ENCODE measurements at regions not wholly inside any gene's neighbourhood (a gene's known extent, or its start where the extent isn't known, plus 50 kb on each side); places are given as distances from the start of the nearest gene placed in this dataset.

DNA sequence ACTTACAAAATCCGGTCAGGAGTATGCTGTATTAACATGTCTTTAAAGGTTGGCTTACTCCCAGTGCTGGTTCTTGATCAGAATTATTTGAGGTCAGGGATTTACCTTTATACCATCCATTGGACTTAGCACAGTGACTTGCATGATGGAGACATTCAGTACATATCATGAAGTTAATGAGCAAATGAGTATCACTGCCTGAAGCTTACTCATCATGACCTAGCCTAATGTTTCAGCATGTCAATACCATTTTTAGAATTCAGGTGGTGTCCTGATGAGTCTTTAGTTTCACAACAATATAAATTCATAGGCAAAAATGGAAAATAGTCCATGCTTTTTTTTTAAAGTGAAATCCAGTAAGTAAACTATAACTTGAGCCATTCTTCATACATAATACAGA is 226.0 kb upstream of the C9orf72 start:
- FAIRE-seq (no peak), DNase-seq (ENCODE audit: low read depth in 1 of 2, low spot score in 2 of 2) (no peak)
- no peak overlapping the region for H4K8ac ChIP-seq (ENCODE audit: extremely low read depth, insufficient read depth, low read length)
- H2AFZ ChIP-seq (ENCODE audit: low read length), result no peak overlapping the region
- no peaks in the 10 kb centered on the region for H3K79me1 ChIP-seq (ENCODE audit: low read depth, low read length)
- H4K20me1 ChIP-seq (replicated peaks in 1 of 2; ENCODE audit: control insufficient read depth in 1 of 2, insufficient read depth in 2 of 2, low read length in 2 of 2), result no peaks in the 10 kb centered on the region
- POLR2A ChIA-PET (ENCODE audit: partially characterized antibody), result no interaction called here
- H2AK5ac ChIP-seq (ENCODE audit: low read depth, low read length), result no peak overlapping the region
- no peak overlapping the region for H2BK15ac ChIP-seq (ENCODE audit: low read length)
- H3K27me3 ChIP-seq (replicated peaks in 1 of 4; ENCODE audit: control insufficient read depth in 3 of 4, extremely low read depth in 1 of 4, insufficient read depth in 3 of 4, low read length in 3 of 4), result no peaks in the 10 kb centered on the region
- H3K4me2 ChIP-seq (ENCODE audit: insufficient read depth in 1 of 2, low read depth in 2 of 2, low read length in 2 of 2), result no peak overlapping the region
- no peak for TF ChIP-seq SAP30 (IDR thresholded peaks at IDR 0.05; ENCODE audit: insufficient read depth, insufficient replicate concordance, low read length)
- TF ChIP-seq MAFK (IDR thresholded peaks at IDR 0.05; ENCODE audit: low read depth, low read length), result no peak
- TF ChIP-seq EZH2 (IDR thresholded peaks at IDR 0.05; ENCODE audit: low read depth, low read length, severe bottlenecking), result no peak
- no peak for TF ChIP-seq CHD2 (IDR thresholded peaks at IDR 0.05; ENCODE audit: low read length)
- no peak for TF ChIP-seq SUZ12 (IDR thresholded peaks at IDR 0.05; ENCODE audit: low read length)
- TF ChIP-seq SRF (IDR thresholded peaks at IDR 0.05; ENCODE audit: low read depth, low read length), result no peak
- TF ChIP-seq CHD1 (IDR thresholded peaks at IDR 0.05; ENCODE audit: low read depth, low read length), result no peak
- TF ChIP-seq RBBP5 (IDR thresholded peaks at IDR 0.05; ENCODE audit: borderline replicate concordance, low read depth, low read length), result no peak
- TF ChIP-seq ATF3 (IDR thresholded peaks at IDR 0.05; ENCODE audit: insufficient read depth, low read depth, low read length), result no peak
- no peak overlapping the region for H3K18ac ChIP-seq (ENCODE audit: extremely low read depth, low read length)
- no peak overlapping the region for H2BK12ac ChIP-seq (ENCODE audit: low read depth, low read length)
- no peaks in the 10 kb centered on the region for H3K4me1 ChIP-seq (replicated peaks in 1 of 4; ENCODE audit: control insufficient read depth in 3 of 4, insufficient read depth in 4 of 4, low read length in 3 of 4)
- no peaks in the 10 kb centered on the region for H3K9me3 ChIP-seq (ENCODE audit: insufficient read depth in 2 of 2, low read depth in 1 of 2, low read length in 1 of 2)
- CTCF ChIA-PET (ENCODE audit: partially characterized antibody), result interaction anchor here (0.7 to 2.0 kb wide), 5 partner anchors 9 to 72 kb away, joined by 3 to 6 read pairs (median 4); no protein-coding TSS in a partner anchor
- no peak overlapping the region for H4K91ac ChIP-seq (replicated peaks; ENCODE audit: insufficient read length, low read length)
- H3K4ac ChIP-seq (replicated peaks; ENCODE audit: insufficient read length, low read depth, low read length), result no peak overlapping the region
- H3K36me3 ChIP-seq (ENCODE audit: control insufficient read depth in 2 of 4, insufficient read depth in 4 of 4, low read length in 3 of 4), result no peaks in the 10 kb centered on the region
- H3K56ac ChIP-seq (replicated peaks; ENCODE audit: insufficient read length, low read depth, low read length), result no peak overlapping the region
- no peaks in the 10 kb centered on the region for H3K23me2 ChIP-seq (ENCODE audit: low read depth, low read length)
- H3K9ac ChIP-seq (replicated peaks in 1 of 4; ENCODE audit: extremely low read depth in 1 of 4, low read depth in 3 of 4, low read length in 3 of 4), result no peak overlapping the region
- no peak overlapping the region for H3K23ac ChIP-seq (ENCODE audit: insufficient read length)
- H2BK120ac ChIP-seq (replicated peaks; ENCODE audit: low read depth, low read length), result no peak overlapping the region
- H4K5ac ChIP-seq (ENCODE audit: insufficient read length, low read depth, low read length), result no peak overlapping the region
- 90% methylated on average over 1 of the region's 1 CpG; no CpG with 5 or more reads in 1 of the 2 experiments for WGBS, 2 experiments (ENCODE audit: extremely low coverage in 1 of 2, insufficient coverage in 1 of 2, insufficient read length in 1 of 2, insufficient replicate concordance in 2 of 2, low coverage in 1 of 2, low lambda C conversion rate in 2 of 2, missing lambda C conversion rate in 1 of 2)
- no peak overlapping the region for H2BK5ac ChIP-seq (ENCODE audit: low read depth, low read length)
- no peak overlapping the region for H3K27ac ChIP-seq (ENCODE audit: low read depth, low read length)
- H3K4me3 ChIP-seq (ENCODE audit: extremely low read depth in 1 of 4, insufficient read depth in 2 of 4, low read depth in 3 of 4, low read length in 4 of 4), result no peak overlapping the region
- no peak overlapping the region for H2BK20ac ChIP-seq (ENCODE audit: low read length)
- H3K14ac ChIP-seq (ENCODE audit: insufficient read length), result no peak overlapping the region
- H3K79me2 ChIP-seq (ENCODE audit: control insufficient read depth in 1 of 2, insufficient read depth in 2 of 2, low read length in 2 of 2), result no peaks in the 10 kb centered on the region
